Breast epithelium (tissue), 3 donors: ENCODE measurements at regions not wholly inside any gene's neighbourhood (a gene's known extent, or its start where the extent isn't known, plus 50 kb on each side); places are given as distances from the start of the nearest gene placed in this dataset.
"Not testable (repeated sequence)": the region's sequence is repeated elsewhere in the genome, so short reads cannot be mapped to it uniquely, and the experiment has no call there.

Experiments
- POLR2A ChIP-seq: fragments of 450-650 bp; IDR thresholded peaks from one replicate; pipeline ENCODE4 v1.6.1; 2016; ENCODE audit warnings: antibody characterized with exemption, mild to moderate bottlenecking, moderate library complexity
- POLR2AphosphoS5 ChIP-seq, 3 donors: sonication (generic); formaldehyde crosslinking; IDR thresholded peaks; one replicate each; pipeline ENCODE4 v1.6.1; 2017; ENCODE audit warnings: antibody characterized with exemption in 3 of 3

GRCh38 chr3:162640208-162640607 is 1143.6 kb downstream of the OTOL1 start:
- TF ChIP-seq POLR2AphosphoS5 (IDR thresholded peaks at IDR 0.05); POLR2A: not testable (repeated sequence)
